ENCODE measurements at regions not wholly inside any gene's neighbourhood (a gene's known extent, or its start where the extent isn't known, plus 50 kb on each side); places are given as distances from the start of the nearest gene placed in this dataset.

GRCh38 chr5:152686931-152687330, 281.9 kb upstream of the NMUR2 start:
- Histone ChIP-seq H3K79me2 (ENCODE audit: low read length) (no peaks in the 10 kb centered on the region), H3K4me2 (ENCODE audit: low read length) (no peak overlapping the region), H3K27ac (ENCODE audit: low read length) (no peak overlapping the region), H4K20me1 (ENCODE audit: low read length) (no peaks in the 10 kb centered on the region), H3K4me3 (ENCODE audit: low read length) (no peak overlapping the region), H3K36me3 (ENCODE audit: low read depth, low read length) (no peaks in the 10 kb centered on the region), H3K9me3 (ENCODE audit: low read length) (0 out of 2 replicates have a peak, but pooled peaks cover 4% of the 10 kb centered on the region), H3K27me3 (ENCODE audit: low read length) (no peaks in the 10 kb centered on the region), H3K4me1 (ENCODE audit: insufficient read depth, low read length) (peaks cover 4% of the 10 kb centered on the region; the same call in 1 of the 2 replicates), H3K9me2 (replicated peaks; ENCODE audit: low read length) (no peaks in the 10 kb centered on the region), H3K9ac (ENCODE audit: low read length) (no peak overlapping the region), H2AFZ (ENCODE audit: low read length) (no peak overlapping the region), H3F3A (ENCODE audit: low read length, unreplicated experiment) (no peaks in the 10 kb centered on the region)
- no peak for DNase-seq
- BruUV-seq (replicated peaks): no TSS peak
- POLR2A ChIA-PET (ENCODE audit: unreplicated experiment): no interaction called here
- intact Hi-C loops (cut with micrococcal nuclease): no loop called here
- CTCF ChIA-PET: no interaction called here
- TF ChIP-seq EZH2phosphoT487 (IDR thresholded peaks at IDR 0.05; ENCODE audit: borderline replicate concordance, low read length) (no peak), EZH2 (IDR thresholded peaks at IDR 0.05; ENCODE audit: low read length, unreplicated experiment) (no peak), CTCF (conservative IDR thresholded peaks at IDR 0.05; ENCODE audit: low read depth, low read length) (no peak)
- ATAC-seq: no peak

GRCh38 chr5:152688561-152689249, 283.6 kb upstream of the NMUR2 start:
- no peak overlapping the region for H3K4me2 ChIP-seq (ENCODE audit: low read length)
- H3K36me3 ChIP-seq (ENCODE audit: low read depth, low read length): no peaks in the 10 kb centered on the region

More at GRCh38 chr5:152688561-152689249, 283.6 kb upstream of the NMUR2 start:
- Histone ChIP-seq H3K27me3 (ENCODE audit: low read length) (no peaks in the 10 kb centered on the region), H3K4me3 (ENCODE audit: low read length) (no peak overlapping the region), H3F3A (ENCODE audit: low read length, unreplicated experiment) (no peaks in the 10 kb centered on the region), H3K9ac (ENCODE audit: low read length) (no peak overlapping the region), H3K9me3 (ENCODE audit: low read length) (0 out of 2 replicates have a peak, but pooled peaks cover 4% of the 10 kb centered on the region), H4K20me1 (ENCODE audit: low read length) (no peaks in the 10 kb centered on the region), H3K27ac (ENCODE audit: low read length) (no peak overlapping the region), H3K79me2 (ENCODE audit: low read length) (no peaks in the 10 kb centered on the region), H3K9me2 (replicated peaks; ENCODE audit: low read length) (no peaks in the 10 kb centered on the region), H2AFZ (ENCODE audit: low read length) (no peak overlapping the region), H3K4me1 (ENCODE audit: insufficient read depth, low read length) (peaks cover 4% of the 10 kb centered on the region; the same call in 1 of the 2 replicates)
- DNase-seq: peak; percentile 78
- intact Hi-C loops (cut with micrococcal nuclease): no loop called here
- no TSS peak for BruUV-seq (replicated peaks)
- ChIA-PET CTCF (no interaction called here), POLR2A (ENCODE audit: unreplicated experiment) (interaction anchor here (0.6 kb wide), 1 partner anchor 712 kb away, joined by 3 read pairs; no protein-coding TSS in a partner anchor)
- peak; percentile 90 for ATAC-seq
- TF ChIP-seq EZH2phosphoT487 (IDR thresholded peaks at IDR 0.05; ENCODE audit: borderline replicate concordance, low read length) (no peak), EZH2 (IDR thresholded peaks at IDR 0.05; ENCODE audit: low read length, unreplicated experiment) (no peak), CTCF (conservative IDR thresholded peaks at IDR 0.05; ENCODE audit: low read depth, low read length) (no peak)
